HepG2 (cell line): ENCODE measurements at regions not wholly inside any gene's neighbourhood (a gene's known extent, or its start where the extent isn't known, plus 50 kb on each side); places are given as distances from the start of the nearest gene placed in this dataset.

Experiments used
- MAFF ChIP-seq: IDR thresholded peaks from 2 replicates; pipeline ENCODE4 v1.6.1; 2011; ENCODE audit warnings: low read depth, low read length, improper control_type of control experiment
- MED13 ChIP-seq: sonication (generic); formaldehyde crosslinking; IDR thresholded peaks from 2 replicates; pipeline ENCODE4 v1.5.0; 2020; ENCODE audit warnings: missing genetic modification reagents
- POLR2AphosphoS2 ChIP-seq: IDR thresholded peaks from 2 replicates; pipeline ENCODE4 v1.6.1; 2011; ENCODE audit warnings: low read depth, low read length, improper control_type of control experiment
- RBAK ChIP-seq: sonication (generic); formaldehyde crosslinking; IDR thresholded peaks from 2 replicates; pipeline ENCODE4 v1.5.1; 2020; ENCODE audit warnings: mild to moderate bottlenecking, missing genetic modification reagents
- SP2 ChIP-seq: sonication (generic); formaldehyde crosslinking; IDR thresholded peaks from 2 replicates; pipeline ENCODE4 v1.5.1; 2020; ENCODE audit warnings: mild to moderate bottlenecking, missing genetic modification reagents
- YY1 ChIP-seq: IDR thresholded peaks from 2 replicates; pipeline ENCODE4 v1.6.1; 2011; ENCODE audit warnings: low read length, low read depth, moderate library complexity, mild to moderate bottlenecking; ENCODE audit not compliant: insufficient read depth, insufficient replicate concordance
- TF ChIP-seq, protein P1 (sequence below): IDR thresholded peaks from 2 replicates; pipeline ENCODE4 v1.6.1; 2012; ENCODE audit warnings: low read length, improper control_type of control experiment
- TF ChIP-seq, protein P2 (sequence below): sonication (generic); formaldehyde crosslinking; IDR thresholded peaks from 2 replicates; pipeline ENCODE4 v1.5.0; 2020; ENCODE audit warnings: mild to moderate bottlenecking, missing genetic modification reagents, moderate library complexity
- TF ChIP-seq, protein P3 (sequence below): sonication (generic); formaldehyde crosslinking; IDR thresholded peaks from 2 replicates; pipeline ENCODE4 v1.8.0; 2022; ENCODE audit warnings: missing genetic modification reagents, mild to moderate bottlenecking, moderate library complexity, borderline replicate concordance
- TF ChIP-seq, protein P4 (sequence below): sonication (generic); formaldehyde crosslinking; IDR thresholded peaks from 2 replicates; pipeline ENCODE4 v1.8.1; 2022; ENCODE audit warnings: mild to moderate bottlenecking, missing genetic modification reagents

DNA sequence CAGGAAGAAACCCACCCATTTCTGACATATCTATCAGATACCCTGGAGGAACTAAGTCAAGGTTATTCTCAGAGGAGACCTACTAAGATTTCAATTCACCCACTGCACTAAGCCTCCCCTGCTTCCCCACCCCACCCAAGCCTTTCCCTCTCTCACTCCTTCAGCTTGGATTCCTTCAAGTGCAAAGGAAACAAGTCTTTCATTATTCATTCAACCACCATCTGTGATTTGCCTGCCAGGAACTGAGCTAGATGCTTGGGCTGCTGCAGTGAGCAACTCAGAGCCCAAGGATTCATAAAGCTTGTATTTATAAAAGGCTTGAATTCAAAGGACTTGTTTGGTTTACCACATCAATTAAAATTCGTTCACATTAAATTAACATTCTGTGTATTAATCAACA lies 161.3 kb downstream of the GXYLT1 start:
- no peak for TF ChIP-seq SP2 (CRISPR knock-in tag)
- no peak for TF ChIP-seq YY1
- TF ChIP-seq, protein P1, sequence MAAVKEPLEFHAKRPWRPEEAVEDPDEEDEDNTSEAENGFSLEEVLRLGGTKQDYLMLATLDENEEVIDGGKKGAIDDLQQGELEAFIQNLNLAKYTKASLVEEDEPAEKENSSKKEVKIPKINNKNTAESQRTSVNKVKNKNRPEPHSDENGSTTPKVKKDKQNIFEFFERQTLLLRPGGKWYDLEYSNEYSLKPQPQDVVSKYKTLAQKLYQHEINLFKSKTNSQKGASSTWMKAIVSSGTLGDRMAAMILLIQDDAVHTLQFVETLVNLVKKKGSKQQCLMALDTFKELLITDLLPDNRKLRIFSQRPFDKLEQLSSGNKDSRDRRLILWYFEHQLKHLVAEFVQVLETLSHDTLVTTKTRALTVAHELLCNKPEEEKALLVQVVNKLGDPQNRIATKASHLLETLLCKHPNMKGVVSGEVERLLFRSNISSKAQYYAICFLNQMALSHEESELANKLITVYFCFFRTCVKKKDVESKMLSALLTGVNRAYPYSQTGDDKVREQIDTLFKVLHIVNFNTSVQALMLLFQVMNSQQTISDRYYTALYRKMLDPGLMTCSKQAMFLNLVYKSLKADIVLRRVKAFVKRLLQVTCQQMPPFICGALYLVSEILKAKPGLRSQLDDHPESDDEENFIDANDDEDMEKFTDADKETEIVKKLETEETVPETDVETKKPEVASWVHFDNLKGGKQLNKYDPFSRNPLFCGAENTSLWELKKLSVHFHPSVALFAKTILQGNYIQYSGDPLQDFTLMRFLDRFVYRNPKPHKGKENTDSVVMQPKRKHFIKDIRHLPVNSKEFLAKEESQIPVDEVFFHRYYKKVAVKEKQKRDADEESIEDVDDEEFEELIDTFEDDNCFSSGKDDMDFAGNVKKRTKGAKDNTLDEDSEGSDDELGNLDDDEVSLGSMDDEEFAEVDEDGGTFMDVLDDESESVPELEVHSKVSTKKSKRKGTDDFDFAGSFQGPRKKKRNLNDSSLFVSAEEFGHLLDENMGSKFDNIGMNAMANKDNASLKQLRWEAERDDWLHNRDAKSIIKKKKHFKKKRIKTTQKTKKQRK, result no peak
- no peak for TF ChIP-seq MAFF
- TF ChIP-seq, protein P2, sequence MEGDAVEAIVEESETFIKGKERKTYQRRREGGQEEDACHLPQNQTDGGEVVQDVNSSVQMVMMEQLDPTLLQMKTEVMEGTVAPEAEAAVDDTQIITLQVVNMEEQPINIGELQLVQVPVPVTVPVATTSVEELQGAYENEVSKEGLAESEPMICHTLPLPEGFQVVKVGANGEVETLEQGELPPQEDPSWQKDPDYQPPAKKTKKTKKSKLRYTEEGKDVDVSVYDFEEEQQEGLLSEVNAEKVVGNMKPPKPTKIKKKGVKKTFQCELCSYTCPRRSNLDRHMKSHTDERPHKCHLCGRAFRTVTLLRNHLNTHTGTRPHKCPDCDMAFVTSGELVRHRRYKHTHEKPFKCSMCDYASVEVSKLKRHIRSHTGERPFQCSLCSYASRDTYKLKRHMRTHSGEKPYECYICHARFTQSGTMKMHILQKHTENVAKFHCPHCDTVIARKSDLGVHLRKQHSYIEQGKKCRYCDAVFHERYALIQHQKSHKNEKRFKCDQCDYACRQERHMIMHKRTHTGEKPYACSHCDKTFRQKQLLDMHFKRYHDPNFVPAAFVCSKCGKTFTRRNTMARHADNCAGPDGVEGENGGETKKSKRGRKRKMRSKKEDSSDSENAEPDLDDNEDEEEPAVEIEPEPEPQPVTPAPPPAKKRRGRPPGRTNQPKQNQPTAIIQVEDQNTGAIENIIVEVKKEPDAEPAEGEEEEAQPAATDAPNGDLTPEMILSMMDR (CRISPR knock-in tag), result no peak
- no peak for TF ChIP-seq POLR2AphosphoS2
- TF ChIP-seq MED13 (CRISPR knock-in tag), result no peak
- TF ChIP-seq, protein P3, sequence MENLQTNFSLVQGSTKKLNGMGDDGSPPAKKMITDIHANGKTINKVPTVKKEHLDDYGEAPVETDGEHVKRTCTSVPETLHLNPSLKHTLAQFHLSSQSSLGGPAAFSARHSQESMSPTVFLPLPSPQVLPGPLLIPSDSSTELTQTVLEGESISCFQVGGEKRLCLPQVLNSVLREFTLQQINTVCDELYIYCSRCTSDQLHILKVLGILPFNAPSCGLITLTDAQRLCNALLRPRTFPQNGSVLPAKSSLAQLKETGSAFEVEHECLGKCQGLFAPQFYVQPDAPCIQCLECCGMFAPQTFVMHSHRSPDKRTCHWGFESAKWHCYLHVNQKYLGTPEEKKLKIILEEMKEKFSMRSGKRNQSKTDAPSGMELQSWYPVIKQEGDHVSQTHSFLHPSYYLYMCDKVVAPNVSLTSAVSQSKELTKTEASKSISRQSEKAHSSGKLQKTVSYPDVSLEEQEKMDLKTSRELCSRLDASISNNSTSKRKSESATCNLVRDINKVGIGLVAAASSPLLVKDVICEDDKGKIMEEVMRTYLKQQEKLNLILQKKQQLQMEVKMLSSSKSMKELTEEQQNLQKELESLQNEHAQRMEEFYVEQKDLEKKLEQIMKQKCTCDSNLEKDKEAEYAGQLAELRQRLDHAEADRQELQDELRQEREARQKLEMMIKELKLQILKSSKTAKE (CRISPR knock-in tag), result no peak
- TF ChIP-seq, protein P4, sequence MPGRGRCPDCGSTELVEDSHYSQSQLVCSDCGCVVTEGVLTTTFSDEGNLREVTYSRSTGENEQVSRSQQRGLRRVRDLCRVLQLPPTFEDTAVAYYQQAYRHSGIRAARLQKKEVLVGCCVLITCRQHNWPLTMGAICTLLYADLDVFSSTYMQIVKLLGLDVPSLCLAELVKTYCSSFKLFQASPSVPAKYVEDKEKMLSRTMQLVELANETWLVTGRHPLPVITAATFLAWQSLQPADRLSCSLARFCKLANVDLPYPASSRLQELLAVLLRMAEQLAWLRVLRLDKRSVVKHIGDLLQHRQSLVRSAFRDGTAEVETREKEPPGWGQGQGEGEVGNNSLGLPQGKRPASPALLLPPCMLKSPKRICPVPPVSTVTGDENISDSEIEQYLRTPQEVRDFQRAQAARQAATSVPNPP, result no peak
- TF ChIP-seq RBAK (CRISPR knock-in tag), result no peak
